AG09319 (cell line): ENCODE measurements at regions not wholly inside any gene's neighbourhood (a gene's known extent, or its start where the extent isn't known, plus 50 kb on each side); places are given as distances from the start of the nearest gene placed in this dataset.
A peak's percentile ranks its signal among the peaks of the same experiment; 100 is the strongest.

Source experiments
- DNase-seq: peaks from one replicate; pipeline ENCODE4 v3.0.0-alpha.2; 2010; ENCODE audit warnings: low read depth; ENCODE audit errors: extremely low read depth
- CTCF ChIP-seq: IDR thresholded peaks from 2 replicates; pipeline ENCODE4 v1.5.1; 2011; ENCODE audit warnings: low read depth, mild to moderate bottlenecking, inconsistent platforms, low read length, moderate library complexity

- no peak for DNase-seq
- TF ChIP-seq CTCF = no peak
Measured at GRCh38 chr3:16086690-16087089, 87.8 kb upstream of the GALNT15 start.

GRCh38 chr3:16088496-16088895 lies 86.0 kb upstream of the GALNT15 start:
- no peak for DNase-seq
- no peak for TF ChIP-seq CTCF

GRCh38 chr3:16089521-16089920 lies 85.0 kb upstream of the GALNT15 start:
- TF ChIP-seq CTCF = no peak
- no peak for DNase-seq

- DNase-seq = peak; percentile 94
- no peak for TF ChIP-seq CTCF
Measured at GRCh38 chr3:16090024-16090423, 84.5 kb upstream of the GALNT15 start.

GRCh38 chr3:16090706-16091105 lies 83.8 kb upstream of the GALNT15 start:
- DNase-seq = no peak
- TF ChIP-seq CTCF = no peak

GRCh38 chr3:16092923-16093322 lies 81.6 kb upstream of the GALNT15 start:
- TF ChIP-seq CTCF = no peak

GRCh38 chr3:16101295-16102186 lies 72.9 kb upstream of the GALNT15 start:
- no peak for TF ChIP-seq CTCF
- no peak for DNase-seq

More at GRCh38 chr3:16092923-16093322, 81.6 kb upstream of the GALNT15 start:
- DNase-seq = no peak
